WERI-Rb-1 (cell line): ENCODE measurements at regions not wholly inside any gene's neighbourhood (a gene's known extent, or its start where the extent isn't known, plus 50 kb on each side); places are given as distances from the start of the nearest gene placed in this dataset.
"Not testable (repeated sequence)": the region's sequence is repeated elsewhere in the genome, so short reads cannot be mapped to it uniquely, and the experiment has no call there.

Experiments used
- DNase-seq: peaks from one replicate; pipeline ENCODE4 v3.0.0-alpha.2; 2020
- H3K27ac ChIP-seq: fragments of 250-450 bp; sonication (Bioruptor Pico); 2 replicates; pipeline ENCODE4 v1.5.1; 2020; ENCODE audit warnings: mild to moderate bottlenecking, moderate library complexity
- H3K27me3 ChIP-seq: fragments of 250-450 bp; sonication (Bioruptor Pico); 2 replicates; pipeline ENCODE4 v1.5.1; 2021; ENCODE audit warnings: mild to moderate bottlenecking, low read depth, moderate library complexity; ENCODE audit not compliant: insufficient read depth, severe bottlenecking
- H3K36me3 ChIP-seq: fragments of 250-450 bp; sonication (Bioruptor Pico); 2 replicates; pipeline ENCODE4 v1.5.1; 2020; ENCODE audit warnings: mild to moderate bottlenecking, moderate library complexity
- H3K4me3 ChIP-seq: 2 replicates; pipeline ENCODE4 v1.5.1; 2011; ENCODE audit warnings: low read depth, mild to moderate bottlenecking, control low read depth, low read length
- H3K9me3 ChIP-seq: fragments of 250-450 bp; sonication (Bioruptor Pico); 2 replicates; pipeline ENCODE4 v1.5.1; 2021; ENCODE audit warnings: mild to moderate bottlenecking, moderate library complexity; ENCODE audit not compliant: severe bottlenecking
- CTCF ChIP-seq: IDR thresholded peaks from 2 replicates; pipeline ENCODE4 v1.5.1; 2011; ENCODE audit warnings: low read depth, mild to moderate bottlenecking, control low read depth, inconsistent platforms, low read length

- no peak overlapping the region for H3K4me3 ChIP-seq
- H3K36me3 ChIP-seq, result no peaks in the 10 kb centered on the region
- H3K27ac ChIP-seq, result no peak overlapping the region
- no peak for DNase-seq
- no peaks in the 10 kb centered on the region for H3K9me3 ChIP-seq
- H3K27me3 ChIP-seq, result no peaks in the 10 kb centered on the region
- no peak for TF ChIP-seq CTCF
These were observed 328.7 kb downstream of the FAM181B start for GRCh38 chr11:82404981-82405380.

- H3K27ac ChIP-seq, result no peak overlapping the region
- no peaks in the 10 kb centered on the region for H3K27me3 ChIP-seq
- no peaks in the 10 kb centered on the region for H3K9me3 ChIP-seq
- H3K4me3 ChIP-seq, result no peak overlapping the region
- no peak for TF ChIP-seq CTCF
- no peaks in the 10 kb centered on the region for H3K36me3 ChIP-seq
- no peak for DNase-seq
These were observed 329.9 kb downstream of the FAM181B start for GRCh38 chr11:82403640-82404305.

GRCh38 chr11:82398300-82398815 lies 335.3 kb downstream of the FAM181B start:
- no peaks in the 10 kb centered on the region for H3K9me3 ChIP-seq

GRCh38 chr11:82396639-82397038 lies 337.0 kb downstream of the FAM181B start:
- H3K27ac ChIP-seq, H3K27me3 ChIP-seq, DNase-seq, H3K36me3 ChIP-seq, H3K9me3 ChIP-seq, H3K4me3 ChIP-seq: not testable (repeated sequence)

More at GRCh38 chr11:82398300-82398815, 335.3 kb downstream of the FAM181B start:
- Histone ChIP-seq H3K36me3 (no peaks in the 10 kb centered on the region), H3K27me3 (no peaks in the 10 kb centered on the region), H3K4me3 (no peak overlapping the region), H3K27ac (no peak overlapping the region)
- no peak for DNase-seq
- no peak for TF ChIP-seq CTCF

GRCh38 chr11:82384308-82384707 lies 349.4 kb downstream of the FAM181B start:
- Histone ChIP-seq H3K4me3 (no peak overlapping the region), H3K36me3 (no peaks in the 10 kb centered on the region), H3K9me3 (no peaks in the 10 kb centered on the region), H3K27me3 (no peaks in the 10 kb centered on the region), H3K27ac (no peak overlapping the region)
- TF ChIP-seq CTCF, result no peak
- DNase-seq, result no peak

- H3K27me3 ChIP-seq, result no peaks in the 10 kb centered on the region
- no peaks in the 10 kb centered on the region for H3K9me3 ChIP-seq
- DNase-seq, result no peak
- H3K27ac ChIP-seq, result no peak overlapping the region
- H3K4me3 ChIP-seq, result no peak overlapping the region
- H3K36me3 ChIP-seq, result no peaks in the 10 kb centered on the region
- TF ChIP-seq CTCF, result no peak
These were observed 359.7 kb downstream of the FAM181B start for GRCh38 chr11:82373781-82374542.
